ENCODE measurements at regions not wholly inside any gene's neighbourhood (a gene's known extent, or its start where the extent isn't known, plus 50 kb on each side); places are given as distances from the start of the nearest gene placed in this dataset.

GRCh38 chr14:53432378-53432802 lies 279.3 kb upstream of the DDHD1 start:
- DNase-seq (ENCODE audit: low read depth), result no peak
- peak; percentile 72 for TF ChIP-seq CTCF (conservative IDR thresholded peaks at IDR 0.05; ENCODE audit: low read depth, low read length)
- H3K4me3 ChIP-seq (ENCODE audit: low read length), result no peak overlapping the region

GRCh38 chr14:53430870-53431269 lies 277.7 kb upstream of the DDHD1 start:
- TF ChIP-seq CTCF (conservative IDR thresholded peaks at IDR 0.05; ENCODE audit: low read depth, low read length), result no peak
- H3K4me3 ChIP-seq (ENCODE audit: low read length), result no peak overlapping the region
- DNase-seq (ENCODE audit: low read depth), result no peak

GRCh38 chr14:53412819-53413675 lies 259.9 kb upstream of the DDHD1 start:
- TF ChIP-seq CTCF (conservative IDR thresholded peaks at IDR 0.05; ENCODE audit: low read depth, low read length), result peak; percentile 67
- DNase-seq (ENCODE audit: low read depth), result no peak
- H3K4me3 ChIP-seq (ENCODE audit: low read length), result no peak overlapping the region

GRCh38 chr14:53411125-53411524 lies 258.0 kb upstream of the DDHD1 start:
- no peak overlapping the region for H3K4me3 ChIP-seq (ENCODE audit: low read length)
- DNase-seq (ENCODE audit: low read depth), result no peak
- TF ChIP-seq CTCF (conservative IDR thresholded peaks at IDR 0.05; ENCODE audit: low read depth, low read length), result no peak

- no peak overlapping the region for H3K4me3 ChIP-seq (ENCODE audit: low read length)
- no peak for TF ChIP-seq CTCF (conservative IDR thresholded peaks at IDR 0.05; ENCODE audit: low read depth, low read length)
- no peak for DNase-seq (ENCODE audit: low read depth)
Observed at GRCh38 chr14:53409969-53410368, 256.8 kb upstream of the DDHD1 start.

- no peak for DNase-seq (ENCODE audit: low read depth)
- no peak overlapping the region for H3K4me3 ChIP-seq (ENCODE audit: low read length)
- no peak for TF ChIP-seq CTCF (conservative IDR thresholded peaks at IDR 0.05; ENCODE audit: low read depth, low read length)
Observed at GRCh38 chr14:53409289-53409688, 256.2 kb upstream of the DDHD1 start.
